ENCODE measurements at regions not wholly inside any gene's neighbourhood (a gene's known extent, or its start where the extent isn't known, plus 50 kb on each side); places are given as distances from the start of the nearest gene placed in this dataset.

GRCh38 chr12:126889501-126889900 is 1377.5 kb upstream of the TMEM132C start:
- TF ChIP-seq POLR2A (IDR thresholded peaks at IDR 0.05): no peak
- TF ChIP-seq, protein P1, sequence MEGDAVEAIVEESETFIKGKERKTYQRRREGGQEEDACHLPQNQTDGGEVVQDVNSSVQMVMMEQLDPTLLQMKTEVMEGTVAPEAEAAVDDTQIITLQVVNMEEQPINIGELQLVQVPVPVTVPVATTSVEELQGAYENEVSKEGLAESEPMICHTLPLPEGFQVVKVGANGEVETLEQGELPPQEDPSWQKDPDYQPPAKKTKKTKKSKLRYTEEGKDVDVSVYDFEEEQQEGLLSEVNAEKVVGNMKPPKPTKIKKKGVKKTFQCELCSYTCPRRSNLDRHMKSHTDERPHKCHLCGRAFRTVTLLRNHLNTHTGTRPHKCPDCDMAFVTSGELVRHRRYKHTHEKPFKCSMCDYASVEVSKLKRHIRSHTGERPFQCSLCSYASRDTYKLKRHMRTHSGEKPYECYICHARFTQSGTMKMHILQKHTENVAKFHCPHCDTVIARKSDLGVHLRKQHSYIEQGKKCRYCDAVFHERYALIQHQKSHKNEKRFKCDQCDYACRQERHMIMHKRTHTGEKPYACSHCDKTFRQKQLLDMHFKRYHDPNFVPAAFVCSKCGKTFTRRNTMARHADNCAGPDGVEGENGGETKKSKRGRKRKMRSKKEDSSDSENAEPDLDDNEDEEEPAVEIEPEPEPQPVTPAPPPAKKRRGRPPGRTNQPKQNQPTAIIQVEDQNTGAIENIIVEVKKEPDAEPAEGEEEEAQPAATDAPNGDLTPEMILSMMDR (IDR thresholded peaks at IDR 0.05): no peak

Measured in prostate gland (tissue), 2 donors.